ENCODE measurements at regions not wholly inside any gene's neighbourhood (a gene's known extent, or its start where the extent isn't known, plus 50 kb on each side); places are given as distances from the start of the nearest gene placed in this dataset.

DNA sequence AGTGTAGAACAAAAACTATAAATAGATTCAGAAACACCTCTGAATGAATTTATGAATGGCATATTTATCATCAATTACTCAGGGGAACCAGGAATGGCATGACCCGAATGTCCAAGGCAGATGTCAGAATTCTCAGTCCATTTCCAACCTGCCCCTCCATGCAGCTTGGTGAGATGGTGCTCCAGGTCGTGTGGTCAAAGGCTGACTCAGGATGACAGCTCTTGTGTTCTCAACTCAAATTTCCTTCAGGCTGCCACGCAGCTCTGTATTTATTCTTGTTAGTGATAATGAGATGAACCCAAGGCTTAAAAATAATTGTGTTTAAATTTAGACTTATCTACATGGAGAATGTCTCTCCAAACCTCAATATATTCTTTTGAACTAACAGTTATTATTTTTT lies 146.9 kb downstream of the METTL4 start:
- TF ChIP-seq, protein P1, sequence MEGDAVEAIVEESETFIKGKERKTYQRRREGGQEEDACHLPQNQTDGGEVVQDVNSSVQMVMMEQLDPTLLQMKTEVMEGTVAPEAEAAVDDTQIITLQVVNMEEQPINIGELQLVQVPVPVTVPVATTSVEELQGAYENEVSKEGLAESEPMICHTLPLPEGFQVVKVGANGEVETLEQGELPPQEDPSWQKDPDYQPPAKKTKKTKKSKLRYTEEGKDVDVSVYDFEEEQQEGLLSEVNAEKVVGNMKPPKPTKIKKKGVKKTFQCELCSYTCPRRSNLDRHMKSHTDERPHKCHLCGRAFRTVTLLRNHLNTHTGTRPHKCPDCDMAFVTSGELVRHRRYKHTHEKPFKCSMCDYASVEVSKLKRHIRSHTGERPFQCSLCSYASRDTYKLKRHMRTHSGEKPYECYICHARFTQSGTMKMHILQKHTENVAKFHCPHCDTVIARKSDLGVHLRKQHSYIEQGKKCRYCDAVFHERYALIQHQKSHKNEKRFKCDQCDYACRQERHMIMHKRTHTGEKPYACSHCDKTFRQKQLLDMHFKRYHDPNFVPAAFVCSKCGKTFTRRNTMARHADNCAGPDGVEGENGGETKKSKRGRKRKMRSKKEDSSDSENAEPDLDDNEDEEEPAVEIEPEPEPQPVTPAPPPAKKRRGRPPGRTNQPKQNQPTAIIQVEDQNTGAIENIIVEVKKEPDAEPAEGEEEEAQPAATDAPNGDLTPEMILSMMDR (IDR thresholded peaks at IDR 0.05), result no peak

DNA sequence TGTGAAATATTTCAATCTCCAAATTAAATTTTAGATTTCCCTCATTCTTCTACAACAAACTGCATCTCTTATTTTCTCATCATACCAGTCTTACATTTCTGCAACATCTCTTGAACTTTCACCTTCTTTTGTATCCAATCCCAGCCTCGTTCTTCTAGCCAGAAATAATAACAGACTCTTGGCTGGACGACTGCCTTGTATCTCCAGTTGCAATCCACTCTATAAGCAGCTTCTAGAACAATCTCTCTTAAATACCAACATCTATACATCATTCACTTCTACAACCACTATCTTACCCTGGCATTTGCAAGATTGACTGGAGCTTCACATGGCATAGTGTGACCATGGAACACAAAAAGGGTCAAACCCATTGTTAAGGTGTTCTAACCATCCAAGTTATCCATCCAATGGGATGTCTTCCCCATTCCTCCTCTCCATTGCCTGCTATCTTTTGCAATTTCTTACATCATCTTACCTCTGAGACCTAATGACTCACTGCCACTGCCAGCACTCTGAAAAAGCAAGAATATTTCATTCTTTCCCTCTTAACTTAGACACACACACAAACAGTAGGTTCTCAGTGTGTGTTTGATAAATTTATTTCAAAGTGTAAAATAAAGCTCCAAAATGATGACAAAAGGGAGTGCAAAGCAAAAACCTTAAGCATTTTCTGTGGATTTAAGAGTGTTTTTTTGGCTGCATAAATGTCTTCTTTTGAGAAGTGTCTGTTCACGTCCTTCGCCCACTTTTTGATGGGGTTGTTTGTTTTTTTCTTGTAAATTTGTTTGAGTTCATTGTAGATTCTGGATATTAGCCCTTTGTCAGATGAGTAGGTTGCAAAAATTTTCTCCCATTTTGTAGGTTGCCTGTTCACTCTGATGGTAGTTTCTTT lies 145.6 kb downstream of the METTL4 start:
- TF ChIP-seq, protein P1 (IDR thresholded peaks at IDR 0.05), result no peak

DNA sequence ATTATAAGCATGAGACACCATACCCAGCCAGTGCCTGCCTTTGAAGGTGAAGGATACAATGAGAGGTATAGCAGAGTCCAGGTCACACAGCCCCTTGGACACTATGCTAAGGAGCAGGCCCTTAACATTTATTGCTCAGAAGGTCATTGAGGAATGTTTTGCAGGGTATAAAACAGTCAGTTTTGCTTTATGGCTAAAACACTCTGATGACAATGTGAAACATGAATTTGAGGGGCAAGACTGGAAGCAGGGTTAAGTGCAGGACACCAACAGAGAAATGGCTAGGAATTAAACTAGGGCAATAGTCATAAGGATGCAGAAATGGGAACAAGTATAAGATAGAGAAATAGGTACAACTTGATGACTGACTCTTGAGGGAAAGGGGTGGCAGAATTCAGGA lies 141.1 kb downstream of the METTL4 start:
- TF ChIP-seq, protein P1 (IDR thresholded peaks at IDR 0.05), result no peak

DNA sequence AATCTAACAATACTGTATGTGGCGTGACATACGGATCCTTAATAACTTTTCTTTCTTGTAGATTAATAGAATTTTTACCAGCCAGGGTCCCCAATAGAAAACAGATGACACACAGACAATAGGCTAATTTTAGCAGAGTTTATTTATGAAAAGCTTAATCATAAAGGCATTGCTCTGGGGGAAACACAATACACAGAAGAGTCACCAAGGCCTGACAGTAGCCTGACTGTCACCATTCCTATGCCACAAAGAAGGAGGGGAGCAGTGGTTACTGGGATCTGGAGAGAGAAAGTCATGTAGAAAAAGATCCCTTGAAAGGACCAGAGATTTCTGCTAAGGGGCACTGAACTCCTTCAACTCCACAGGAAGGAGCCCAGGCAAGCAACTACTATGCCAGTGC lies 139.5 kb downstream of the METTL4 start:
- TF ChIP-seq, protein P1 (IDR thresholded peaks at IDR 0.05), result no peak

DNA sequence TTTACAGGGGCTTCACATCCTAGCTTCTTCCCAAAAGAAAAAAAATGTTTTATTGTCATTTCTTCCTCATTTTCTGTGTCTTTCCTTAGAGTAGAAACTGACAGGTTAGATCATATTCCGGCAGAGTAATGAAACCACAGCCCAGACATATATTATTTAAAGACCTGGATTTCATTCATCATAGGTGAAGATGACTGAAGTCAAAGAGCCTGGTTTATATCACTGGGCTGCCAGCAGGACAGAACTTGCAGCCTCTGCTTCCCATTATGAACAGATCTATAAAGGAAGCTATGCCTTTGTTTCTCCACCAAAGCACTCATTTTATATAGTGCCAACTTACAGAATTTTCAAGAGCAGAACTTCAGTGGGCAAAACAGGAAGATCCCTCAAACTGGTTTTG lies 137.9 kb downstream of the METTL4 start:
- TF ChIP-seq, protein P1 (IDR thresholded peaks at IDR 0.05), result no peak

DNA sequence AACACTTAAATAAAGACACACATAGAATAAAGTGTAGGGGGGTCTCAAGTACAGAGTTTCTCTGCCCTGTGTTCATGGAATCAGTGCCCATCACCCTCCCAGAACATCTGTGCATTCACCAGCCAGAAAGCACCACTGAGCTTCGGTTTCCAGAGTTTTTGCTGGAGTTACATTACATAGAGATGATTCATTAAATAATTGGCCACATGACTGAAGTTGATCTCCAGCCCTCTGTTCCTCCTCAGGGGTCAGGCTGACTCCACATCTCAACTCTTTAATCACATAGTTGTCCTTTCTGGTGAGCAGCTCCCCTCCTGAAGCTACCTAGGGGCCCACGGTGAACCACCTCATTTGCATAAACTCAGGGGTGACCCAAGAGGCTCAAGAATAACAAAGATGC lies 129.8 kb downstream of the METTL4 start:
- TF ChIP-seq, protein P1 (IDR thresholded peaks at IDR 0.05), result no peak

DNA sequence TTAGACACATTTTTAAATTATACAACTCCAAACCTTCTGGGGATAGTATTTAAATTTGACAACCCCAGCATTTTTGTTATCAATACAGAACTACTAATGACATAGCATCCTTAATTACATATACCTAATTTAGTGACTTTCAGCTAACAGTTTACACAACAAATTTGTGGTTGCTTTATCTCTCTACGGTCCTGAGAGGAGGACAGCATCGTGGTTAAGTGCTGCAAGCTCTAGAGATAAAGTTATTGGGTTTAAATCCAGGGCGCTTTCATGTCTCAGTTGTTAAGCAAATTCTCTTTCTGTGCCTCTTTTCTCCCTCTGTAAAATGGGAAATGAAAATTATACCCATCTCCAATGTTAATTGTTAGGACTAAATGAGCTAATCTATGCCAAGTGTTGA lies 129.3 kb downstream of the METTL4 start:
- TF ChIP-seq, protein P1 (IDR thresholded peaks at IDR 0.05), result no peak

All from LNCAP (cell line).